ENCODE measurements at regions not wholly inside any gene's neighbourhood (a gene's known extent, or its start where the extent isn't known, plus 50 kb on each side); places are given as distances from the start of the nearest gene placed in this dataset.

- Mint-ChIP-seq H3K27ac (no peak overlapping the region), H3K4me1 (peaks cover 11% of the 10 kb centered on the region; the same call in 2 of the 3 replicates), H3K27me3 (ENCODE audit: insufficient read depth, low read depth, poor library complexity) (no peaks in the 10 kb centered on the region), H3K4me3 (no peak overlapping the region), H3K36me3 (ENCODE audit: low read depth) (no peaks in the 10 kb centered on the region), H3K9me3 (no peaks in the 10 kb centered on the region)
- H3F3A ChIP-seq (replicated peaks; ENCODE audit: low read depth) = no peaks in the 10 kb centered on the region
- H4K20me1 ChIP-seq (replicated peaks; ENCODE audit: insufficient read depth) = no peaks in the 10 kb centered on the region
- no peaks in the 10 kb centered on the region for H3K4me1 ChIP-seq (ENCODE audit: insufficient read depth)
- no peaks in the 10 kb centered on the region for H3K79me2 ChIP-seq (replicated peaks; ENCODE audit: insufficient read depth)
- H2AFZ ChIP-seq = no peak overlapping the region
- no peak overlapping the region for H3K4me3 ChIP-seq
- H3K36me3 ChIP-seq (ENCODE audit: insufficient read depth) = no peaks in the 10 kb centered on the region
- H3K27ac ChIP-seq (ENCODE audit: low read depth) = no peak overlapping the region
- DNase-seq (ENCODE audit: low spot score) = no peak
- no peaks in the 10 kb centered on the region for H3K9me2 ChIP-seq (ENCODE audit: insufficient read depth)
- no peaks in the 10 kb centered on the region for H3K27me3 ChIP-seq (ENCODE audit: insufficient read depth)
- no peak overlapping the region for H3K4me2 ChIP-seq
- TF ChIP-seq ZNF114 (CRISPR knock-in tag; IDR thresholded peaks at IDR 0.05) (no peak), EZH2 (IDR thresholded peaks at IDR 0.05; ENCODE audit: low read depth, unreplicated experiment) (no peak), STAT1 (IDR thresholded peaks at IDR 0.05; ENCODE audit: unreplicated experiment) (no peak), NANOG (IDR thresholded peaks at IDR 0.05; ENCODE audit: borderline replicate concordance) (no peak), ETS1 (IDR thresholded peaks at IDR 0.05) (no peak), POLR2AphosphoS5 (IDR thresholded peaks at IDR 0.05; ENCODE audit: low read depth) (no peak)
- no peak for ATAC-seq
Measured at GRCh38 chr1:9419369-9420041, 119.8 kb upstream of the SLC25A33 start.

- ATAC-seq = no peak
- no peaks in the 10 kb centered on the region for H3K27me3 ChIP-seq (ENCODE audit: insufficient read depth)
- Mint-ChIP-seq H3K36me3 (ENCODE audit: low read depth) (no peaks in the 10 kb centered on the region), H3K27me3 (ENCODE audit: insufficient read depth, low read depth, poor library complexity) (no peaks in the 10 kb centered on the region), H3K4me3 (no peak overlapping the region), H3K9me3 (no peaks in the 10 kb centered on the region), H3K4me1 (peaks cover 11% of the 10 kb centered on the region; the same call in 2 of the 3 replicates), H3K27ac (no peak overlapping the region)
- no peak overlapping the region for H3K4me2 ChIP-seq
- no peaks in the 10 kb centered on the region for H4K20me1 ChIP-seq (replicated peaks; ENCODE audit: insufficient read depth)
- no peak overlapping the region for H2AFZ ChIP-seq
- no peaks in the 10 kb centered on the region for H3K36me3 ChIP-seq (ENCODE audit: insufficient read depth)
- no peaks in the 10 kb centered on the region for H3K9me2 ChIP-seq (ENCODE audit: insufficient read depth)
- no peak overlapping the region for H3K27ac ChIP-seq (ENCODE audit: low read depth)
- H3K4me3 ChIP-seq = no peak overlapping the region
- H3K79me2 ChIP-seq (replicated peaks; ENCODE audit: insufficient read depth) = no peaks in the 10 kb centered on the region
- no peak for DNase-seq (ENCODE audit: low spot score)
- H3K4me1 ChIP-seq (ENCODE audit: insufficient read depth) = no peaks in the 10 kb centered on the region
- no peaks in the 10 kb centered on the region for H3F3A ChIP-seq (replicated peaks; ENCODE audit: low read depth)
- no peak for TF ChIP-seq ZNF114 (CRISPR knock-in tag; IDR thresholded peaks at IDR 0.05)
- no peak for TF ChIP-seq ZNF331 (CRISPR knock-in tag; IDR thresholded peaks at IDR 0.05; ENCODE audit: low read depth)
- TF ChIP-seq POLR2AphosphoS5 (IDR thresholded peaks at IDR 0.05; ENCODE audit: low read depth) = no peak
- TF ChIP-seq JUNB (IDR thresholded peaks at IDR 0.05; ENCODE audit: unreplicated experiment) = no peak
- no peak for TF ChIP-seq REST (IDR thresholded peaks at IDR 0.05; ENCODE audit: unreplicated experiment)
- no peak for TF ChIP-seq ETS1 (IDR thresholded peaks at IDR 0.05)
- no peak for TF ChIP-seq STAT1 (IDR thresholded peaks at IDR 0.05; ENCODE audit: unreplicated experiment)
- no peak for TF ChIP-seq CTCF (conservative IDR thresholded peaks at IDR 0.05; ENCODE audit: low read depth in 2 of 2)
- TF ChIP-seq EZH2 (IDR thresholded peaks at IDR 0.05; ENCODE audit: low read depth, unreplicated experiment) = no peak
- TF ChIP-seq CREB1 (CRISPR knock-in tag; IDR thresholded peaks at IDR 0.05; ENCODE audit: low read depth) = no peak
Measured at GRCh38 chr1:9420835-9421532, 118.3 kb upstream of the SLC25A33 start.

Data from GM23338 (cell line).